SK-N-SH treated with all-trans-retinoic acid at 6 μM for 48 hours (cell line): ENCODE measurements at regions not wholly inside any gene's neighbourhood (a gene's known extent, or its start where the extent isn't known, plus 50 kb on each side); places are given as distances from the start of the nearest gene placed in this dataset.

Experiments
- ATAC-seq: fragments of 200-7000 bp; cut with Tn5 transposase; 3 replicates; pipeline ENCODE4 v1.9.1; 2020; ENCODE audit warnings: mild to moderate bottlenecking, moderate library complexity
- BACH2 ChIP-seq: fragments of 250-450 bp; sonication (Bioruptor Pico); IDR thresholded peaks from 2 replicates; pipeline ENCODE4 v1.9.0; 2021; ENCODE audit warnings: mild to moderate bottlenecking, borderline replicate concordance
- CREB5 ChIP-seq: fragments of 250-450 bp; sonication (Bioruptor Pico); IDR thresholded peaks from 2 replicates; pipeline ENCODE4 v1.5.1; 2020; ENCODE audit warnings: low read depth, mild to moderate bottlenecking, moderate library complexity
- CSDC2 ChIP-seq: fragments of 250-450 bp; sonication (Bioruptor Pico); IDR thresholded peaks from 2 replicates; pipeline ENCODE4 v1.5.0; 2020; ENCODE audit warnings: mild to moderate bottlenecking, moderate library complexity
- ESRRG ChIP-seq: fragments of 250-450 bp; sonication (Bioruptor Pico); IDR thresholded peaks from 2 replicates; pipeline ENCODE4 v1.6.1; 2021; ENCODE audit warnings: mild to moderate bottlenecking
- GLIS3 ChIP-seq: fragments of 250-450 bp; sonication (Bioruptor Pico); IDR thresholded peaks from 2 replicates; pipeline ENCODE4 v1.5.0; 2020; ENCODE audit warnings: mild to moderate bottlenecking, moderate library complexity
- ISL1 ChIP-seq: fragments of 250-450 bp; sonication (Bioruptor Pico); IDR thresholded peaks from 2 replicates; pipeline ENCODE4 v2.1.2; 2022; ENCODE audit warnings: mild to moderate bottlenecking, moderate library complexity
- OSR1 ChIP-seq: fragments of 250-450 bp; sonication (Bioruptor Pico); IDR thresholded peaks from 2 replicates; pipeline ENCODE4 v1.8.0; 2022; ENCODE audit warnings: moderate library complexity, mild to moderate bottlenecking, inconsistent platforms
- PPARA ChIP-seq: fragments of 250-450 bp; sonication (Bioruptor Pico); IDR thresholded peaks from 2 replicates; pipeline ENCODE4 v1.5.0; 2020; ENCODE audit warnings: mild to moderate bottlenecking, borderline replicate concordance
- RARB ChIP-seq: fragments of 250-450 bp; sonication (Bioruptor Pico); IDR thresholded peaks from 2 replicates; pipeline ENCODE4 v1.8.0; 2021; ENCODE audit warnings: mild to moderate bottlenecking, moderate library complexity
- SNAI2 ChIP-seq: fragments of 250-450 bp; sonication (Bioruptor Pico); IDR thresholded peaks from 2 replicates; pipeline ENCODE4 v1.5.0; 2020; ENCODE audit warnings: mild to moderate bottlenecking, moderate library complexity
- TCF4 ChIP-seq: fragments of 250-450 bp; sonication (Bioruptor Pico); IDR thresholded peaks from 2 replicates; pipeline ENCODE4 v1.8.0; 2021; ENCODE audit warnings: mild to moderate bottlenecking, moderate library complexity, borderline replicate concordance
- TOX ChIP-seq: fragments of 250-450 bp; sonication (Bioruptor Pico); IDR thresholded peaks from 2 replicates; pipeline ENCODE4 v1.8.0; 2021; ENCODE audit warnings: mild to moderate bottlenecking, moderate library complexity, borderline replicate concordance
- TSHZ2 ChIP-seq: fragments of 250-450 bp; sonication (Bioruptor Pico); IDR thresholded peaks from 2 replicates; pipeline ENCODE4 v1.5.0; 2020; ENCODE audit warnings: mild to moderate bottlenecking, moderate library complexity
- ZC3H10 ChIP-seq: fragments of 250-450 bp; sonication (Bioruptor Pico); IDR thresholded peaks from 2 replicates; pipeline ENCODE4 v1.5.1; 2021; ENCODE audit warnings: mild to moderate bottlenecking, moderate library complexity
- ZFP3 ChIP-seq: fragments of 250-450 bp; sonication (Bioruptor Pico); IDR thresholded peaks from 2 replicates; pipeline ENCODE4 v1.5.0; 2020; ENCODE audit warnings: mild to moderate bottlenecking, moderate library complexity
- ZNF565 ChIP-seq: fragments of 450-650 bp; formaldehyde crosslinking; conservative IDR thresholded peaks from 2 replicates; pipeline ENCODE4 v1.5.0; 2020; ENCODE audit warnings: low read depth, mild to moderate bottlenecking, moderate library complexity
- ZNF70 ChIP-seq: fragments of 450-650 bp; formaldehyde crosslinking; IDR thresholded peaks from 2 replicates; pipeline ENCODE4 v1.5.0; 2020; ENCODE audit warnings: mild to moderate bottlenecking, moderate library complexity
- ZNF8 ChIP-seq: fragments of 450-650 bp; formaldehyde crosslinking; IDR thresholded peaks from 2 replicates; pipeline ENCODE4 v1.5.0; 2020; ENCODE audit warnings: mild to moderate bottlenecking, moderate library complexity
- TF ChIP-seq, protein P1 (sequence below): fragments of 250-450 bp; sonication (Bioruptor Pico); IDR thresholded peaks from 2 replicates; pipeline ENCODE4 v1.8.0; 2020; ENCODE audit warnings: mild to moderate bottlenecking, moderate library complexity, borderline replicate concordance
- TF ChIP-seq, protein P2 (sequence below): fragments of 250-450 bp; sonication (Bioruptor Pico); IDR thresholded peaks from 2 replicates; pipeline ENCODE4 v1.8.0; 2021; ENCODE audit warnings: low read depth, mild to moderate bottlenecking, moderate library complexity, borderline replicate concordance

- TF ChIP-seq OSR1 (CRISPR knock-in tag) (no peak), ZFP3 (CRISPR knock-in tag) (no peak), ZNF565 (CRISPR knock-in tag) (no peak), GLIS3 (CRISPR knock-in tag) (no peak), TCF4 (CRISPR knock-in tag) (no peak), SNAI2 (CRISPR knock-in tag) (no peak), ZNF70 (CRISPR knock-in tag) (no peak), CSDC2 (CRISPR knock-in tag) (no peak), ISL1 (no peak)
- TF ChIP-seq, protein P1, sequence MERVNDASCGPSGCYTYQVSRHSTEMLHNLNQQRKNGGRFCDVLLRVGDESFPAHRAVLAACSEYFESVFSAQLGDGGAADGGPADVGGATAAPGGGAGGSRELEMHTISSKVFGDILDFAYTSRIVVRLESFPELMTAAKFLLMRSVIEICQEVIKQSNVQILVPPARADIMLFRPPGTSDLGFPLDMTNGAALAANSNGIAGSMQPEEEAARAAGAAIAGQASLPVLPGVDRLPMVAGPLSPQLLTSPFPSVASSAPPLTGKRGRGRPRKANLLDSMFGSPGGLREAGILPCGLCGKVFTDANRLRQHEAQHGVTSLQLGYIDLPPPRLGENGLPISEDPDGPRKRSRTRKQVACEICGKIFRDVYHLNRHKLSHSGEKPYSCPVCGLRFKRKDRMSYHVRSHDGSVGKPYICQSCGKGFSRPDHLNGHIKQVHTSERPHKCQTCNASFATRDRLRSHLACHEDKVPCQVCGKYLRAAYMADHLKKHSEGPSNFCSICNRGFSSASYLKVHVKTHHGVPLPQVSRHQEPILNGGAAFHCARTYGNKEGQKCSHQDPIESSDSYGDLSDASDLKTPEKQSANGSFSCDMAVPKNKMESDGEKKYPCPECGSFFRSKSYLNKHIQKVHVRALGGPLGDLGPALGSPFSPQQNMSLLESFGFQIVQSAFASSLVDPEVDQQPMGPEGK (CRISPR knock-in tag) = no peak
- TF ChIP-seq, all 23 proteins: peak for 0
- ATAC-seq = no peak
Measured at GRCh38 chr6:91305755-91306154, 718.9 kb upstream of the MAP3K7 start.

GRCh38 chr6:91304521-91304920, 717.6 kb upstream of the MAP3K7 start:
- no peak for TF ChIP-seq PPARA (CRISPR knock-in tag)
- TF ChIP-seq ISL1 = no peak
- TF ChIP-seq TOX (CRISPR knock-in tag) = no peak
- TF ChIP-seq, protein P2, sequence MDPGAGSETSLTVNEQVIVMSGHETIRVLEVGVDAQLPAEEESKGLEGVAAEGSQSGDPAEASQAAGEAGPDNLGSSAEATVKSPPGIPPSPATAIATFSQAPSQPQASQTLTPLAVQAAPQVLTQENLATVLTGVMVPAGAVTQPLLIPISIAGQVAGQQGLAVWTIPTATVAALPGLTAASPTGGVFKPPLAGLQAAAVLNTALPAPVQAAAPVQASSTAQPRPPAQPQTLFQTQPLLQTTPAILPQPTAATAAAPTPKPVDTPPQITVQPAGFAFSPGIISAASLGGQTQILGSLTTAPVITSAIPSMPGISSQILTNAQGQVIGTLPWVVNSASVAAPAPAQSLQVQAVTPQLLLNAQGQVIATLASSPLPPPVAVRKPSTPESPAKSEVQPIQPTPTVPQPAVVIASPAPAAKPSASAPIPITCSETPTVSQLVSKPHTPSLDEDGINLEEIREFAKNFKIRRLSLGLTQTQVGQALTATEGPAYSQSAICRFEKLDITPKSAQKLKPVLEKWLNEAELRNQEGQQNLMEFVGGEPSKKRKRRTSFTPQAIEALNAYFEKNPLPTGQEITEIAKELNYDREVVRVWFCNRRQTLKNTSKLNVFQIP (CRISPR knock-in tag) = no peak
- no peak for TF ChIP-seq ZNF8 (CRISPR knock-in tag)
- TF ChIP-seq ZNF565 (CRISPR knock-in tag) = no peak
- TF ChIP-seq BACH2 (CRISPR knock-in tag) = no peak
- no peak for TF ChIP-seq ZFP3 (CRISPR knock-in tag)
- TF ChIP-seq, all 23 proteins: peak for 0
- no peak for ATAC-seq

DNA sequence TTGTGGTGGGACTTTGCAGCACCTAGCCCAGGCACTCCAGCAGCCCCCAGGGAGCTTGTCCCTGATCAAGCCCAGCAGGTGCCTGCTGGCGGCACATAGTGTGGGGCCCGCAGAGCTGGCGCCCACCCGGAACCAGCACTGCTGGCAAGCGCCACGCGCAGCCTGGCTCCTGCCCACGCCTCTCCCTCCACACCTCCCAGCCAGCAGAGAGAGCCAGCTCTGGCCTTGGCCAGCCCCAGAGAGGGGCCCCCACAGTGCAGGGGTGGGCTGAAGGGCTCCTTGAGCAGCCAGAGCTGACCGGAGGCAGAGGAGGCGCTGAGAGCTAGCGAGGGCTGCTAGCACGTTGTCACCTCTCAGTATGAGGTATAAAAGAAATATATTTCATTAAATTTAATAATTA, 716.5 kb upstream of the MAP3K7 start:
- no peak for ATAC-seq
- no peak for TF ChIP-seq ZNF8 (CRISPR knock-in tag)
- TF ChIP-seq GLIS3 (CRISPR knock-in tag) = no peak
- TF ChIP-seq CREB5 (CRISPR knock-in tag) = no peak
- TF ChIP-seq ESRRG = no peak
- no peak for TF ChIP-seq CSDC2 (CRISPR knock-in tag)
- TF ChIP-seq ISL1 = no peak
- no peak for TF ChIP-seq PPARA (CRISPR knock-in tag)
- TF ChIP-seq TSHZ2 (CRISPR knock-in tag) = no peak
- TF ChIP-seq RARB (CRISPR knock-in tag) = no peak
- no peak for TF ChIP-seq ZFP3 (CRISPR knock-in tag)
- TF ChIP-seq, protein P2 (CRISPR knock-in tag) = no peak
- no peak for TF ChIP-seq ZNF70 (CRISPR knock-in tag)
- TF ChIP-seq ZC3H10 (CRISPR knock-in tag) = no peak
